HepG2 (cell line): ENCODE measurements at regions not wholly inside any gene's neighbourhood (a gene's known extent, or its start where the extent isn't known, plus 50 kb on each side); places are given as distances from the start of the nearest gene placed in this dataset.

ENCODE experiments used
- KAT8 ChIP-seq: IDR thresholded peaks from 2 replicates; pipeline ENCODE4 v1.6.1; 2016; ENCODE audit warnings: missing genetic modification reagents, missing compliant biosample characterization
- POLR2AphosphoS5 ChIP-seq: IDR thresholded peaks from 2 replicates; pipeline ENCODE4 v1.6.1; 2012; ENCODE audit warnings: low read depth, low read length
- RAD21 ChIP-seq: fragments of 450-650 bp; formaldehyde crosslinking; IDR thresholded peaks from 2 replicates; pipeline ENCODE4 v1.5.0; 2020; ENCODE audit warnings: mild to moderate bottlenecking
- STAT5B ChIP-seq: sonication (generic); formaldehyde crosslinking; IDR thresholded peaks from 2 replicates; pipeline ENCODE4 v1.4.0; 2020; ENCODE audit warnings: missing genetic modification reagents
- ZNF263 ChIP-seq: sonication (generic); formaldehyde crosslinking; IDR thresholded peaks from 2 replicates; pipeline ENCODE4 v1.4.0; 2020; ENCODE audit warnings: missing genetic modification reagents
- ZNF350 ChIP-seq: sonication (generic); formaldehyde crosslinking; IDR thresholded peaks from 2 replicates; pipeline ENCODE4 v1.4.0; 2020; ENCODE audit warnings: mild to moderate bottlenecking, low read depth, missing genetic modification reagents, borderline replicate concordance
- ZNF430 ChIP-seq: sonication (generic); formaldehyde crosslinking; IDR thresholded peaks from 2 replicates; pipeline ENCODE4 v1.9.0; 2021; ENCODE audit warnings: mild to moderate bottlenecking, missing genetic modification reagents
- ZNF652 ChIP-seq: IDR thresholded peaks from 2 replicates; pipeline ENCODE4 v1.6.1; 2016; ENCODE audit warnings: low read depth, borderline replicate concordance
- TF ChIP-seq, protein P1 (sequence below): sonication (generic); formaldehyde crosslinking; IDR thresholded peaks from 2 replicates; pipeline ENCODE4 v1.4.0; 2020; ENCODE audit warnings: missing genetic modification reagents
- TF ChIP-seq, protein P2 (sequence below): sonication (generic); formaldehyde crosslinking; IDR thresholded peaks from 2 replicates; pipeline ENCODE4 v1.5.0; 2020; ENCODE audit warnings: mild to moderate bottlenecking, missing genetic modification reagents, moderate library complexity
- TF ChIP-seq, protein P3 (sequence below): sonication (generic); formaldehyde crosslinking; IDR thresholded peaks from 2 replicates; pipeline ENCODE4 v1.4.0; 2020; ENCODE audit warnings: missing genetic modification reagents, borderline replicate concordance
- TF ChIP-seq, protein P4 (sequence below): sonication (generic); formaldehyde crosslinking; conservative IDR thresholded peaks from 2 replicates; pipeline ENCODE4 v1.8.0; 2022; ENCODE audit warnings: missing genetic modification reagents

DNA sequence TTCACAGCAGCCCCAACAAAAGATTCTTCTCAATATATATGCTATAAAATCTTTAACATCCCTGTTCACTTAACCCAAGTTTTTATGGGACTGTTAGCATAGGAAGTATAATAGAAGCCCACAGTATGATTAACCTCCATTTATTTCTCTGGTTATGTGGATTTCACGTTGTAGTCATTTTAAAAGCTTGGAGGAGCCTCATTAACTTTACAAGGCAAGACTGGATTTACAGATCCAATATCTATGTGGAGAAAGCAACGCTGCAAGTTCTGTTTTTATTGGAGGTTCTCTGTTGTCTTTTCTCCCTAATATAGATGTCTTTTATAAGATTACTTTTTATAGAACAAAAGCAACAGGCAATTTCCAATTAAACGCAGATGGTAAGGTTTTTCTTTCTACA lies 114.9 kb upstream of the SYT4 start:
- TF ChIP-seq RAD21 (CRISPR knock-in tag): no peak
- TF ChIP-seq STAT5B (CRISPR knock-in tag): no peak
- no peak for TF ChIP-seq POLR2AphosphoS5
- TF ChIP-seq, protein P1, sequence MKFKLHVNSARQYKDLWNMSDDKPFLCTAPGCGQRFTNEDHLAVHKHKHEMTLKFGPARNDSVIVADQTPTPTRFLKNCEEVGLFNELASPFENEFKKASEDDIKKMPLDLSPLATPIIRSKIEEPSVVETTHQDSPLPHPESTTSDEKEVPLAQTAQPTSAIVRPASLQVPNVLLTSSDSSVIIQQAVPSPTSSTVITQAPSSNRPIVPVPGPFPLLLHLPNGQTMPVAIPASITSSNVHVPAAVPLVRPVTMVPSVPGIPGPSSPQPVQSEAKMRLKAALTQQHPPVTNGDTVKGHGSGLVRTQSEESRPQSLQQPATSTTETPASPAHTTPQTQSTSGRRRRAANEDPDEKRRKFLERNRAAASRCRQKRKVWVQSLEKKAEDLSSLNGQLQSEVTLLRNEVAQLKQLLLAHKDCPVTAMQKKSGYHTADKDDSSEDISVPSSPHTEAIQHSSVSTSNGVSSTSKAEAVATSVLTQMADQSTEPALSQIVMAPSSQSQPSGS (CRISPR knock-in tag): no peak
- TF ChIP-seq ZNF652 (CRISPR knock-in tag): no peak
- TF ChIP-seq, protein P2, sequence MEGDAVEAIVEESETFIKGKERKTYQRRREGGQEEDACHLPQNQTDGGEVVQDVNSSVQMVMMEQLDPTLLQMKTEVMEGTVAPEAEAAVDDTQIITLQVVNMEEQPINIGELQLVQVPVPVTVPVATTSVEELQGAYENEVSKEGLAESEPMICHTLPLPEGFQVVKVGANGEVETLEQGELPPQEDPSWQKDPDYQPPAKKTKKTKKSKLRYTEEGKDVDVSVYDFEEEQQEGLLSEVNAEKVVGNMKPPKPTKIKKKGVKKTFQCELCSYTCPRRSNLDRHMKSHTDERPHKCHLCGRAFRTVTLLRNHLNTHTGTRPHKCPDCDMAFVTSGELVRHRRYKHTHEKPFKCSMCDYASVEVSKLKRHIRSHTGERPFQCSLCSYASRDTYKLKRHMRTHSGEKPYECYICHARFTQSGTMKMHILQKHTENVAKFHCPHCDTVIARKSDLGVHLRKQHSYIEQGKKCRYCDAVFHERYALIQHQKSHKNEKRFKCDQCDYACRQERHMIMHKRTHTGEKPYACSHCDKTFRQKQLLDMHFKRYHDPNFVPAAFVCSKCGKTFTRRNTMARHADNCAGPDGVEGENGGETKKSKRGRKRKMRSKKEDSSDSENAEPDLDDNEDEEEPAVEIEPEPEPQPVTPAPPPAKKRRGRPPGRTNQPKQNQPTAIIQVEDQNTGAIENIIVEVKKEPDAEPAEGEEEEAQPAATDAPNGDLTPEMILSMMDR (CRISPR knock-in tag): no peak
- TF ChIP-seq KAT8: no peak
- TF ChIP-seq, protein P3, sequence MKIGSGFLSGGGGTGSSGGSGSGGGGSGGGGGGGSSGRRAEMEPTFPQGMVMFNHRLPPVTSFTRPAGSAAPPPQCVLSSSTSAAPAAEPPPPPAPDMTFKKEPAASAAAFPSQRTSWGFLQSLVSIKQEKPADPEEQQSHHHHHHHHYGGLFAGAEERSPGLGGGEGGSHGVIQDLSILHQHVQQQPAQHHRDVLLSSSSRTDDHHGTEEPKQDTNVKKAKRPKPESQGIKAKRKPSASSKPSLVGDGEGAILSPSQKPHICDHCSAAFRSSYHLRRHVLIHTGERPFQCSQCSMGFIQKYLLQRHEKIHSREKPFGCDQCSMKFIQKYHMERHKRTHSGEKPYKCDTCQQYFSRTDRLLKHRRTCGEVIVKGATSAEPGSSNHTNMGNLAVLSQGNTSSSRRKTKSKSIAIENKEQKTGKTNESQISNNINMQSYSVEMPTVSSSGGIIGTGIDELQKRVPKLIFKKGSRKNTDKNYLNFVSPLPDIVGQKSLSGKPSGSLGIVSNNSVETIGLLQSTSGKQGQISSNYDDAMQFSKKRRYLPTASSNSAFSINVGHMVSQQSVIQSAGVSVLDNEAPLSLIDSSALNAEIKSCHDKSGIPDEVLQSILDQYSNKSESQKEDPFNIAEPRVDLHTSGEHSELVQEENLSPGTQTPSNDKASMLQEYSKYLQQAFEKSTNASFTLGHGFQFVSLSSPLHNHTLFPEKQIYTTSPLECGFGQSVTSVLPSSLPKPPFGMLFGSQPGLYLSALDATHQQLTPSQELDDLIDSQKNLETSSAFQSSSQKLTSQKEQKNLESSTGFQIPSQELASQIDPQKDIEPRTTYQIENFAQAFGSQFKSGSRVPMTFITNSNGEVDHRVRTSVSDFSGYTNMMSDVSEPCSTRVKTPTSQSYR (CRISPR knock-in tag): no peak
- no peak for TF ChIP-seq ZNF430 (CRISPR knock-in tag)
- no peak for TF ChIP-seq ZNF350 (CRISPR knock-in tag)
- TF ChIP-seq ZNF263: no peak
- TF ChIP-seq, protein P4, sequence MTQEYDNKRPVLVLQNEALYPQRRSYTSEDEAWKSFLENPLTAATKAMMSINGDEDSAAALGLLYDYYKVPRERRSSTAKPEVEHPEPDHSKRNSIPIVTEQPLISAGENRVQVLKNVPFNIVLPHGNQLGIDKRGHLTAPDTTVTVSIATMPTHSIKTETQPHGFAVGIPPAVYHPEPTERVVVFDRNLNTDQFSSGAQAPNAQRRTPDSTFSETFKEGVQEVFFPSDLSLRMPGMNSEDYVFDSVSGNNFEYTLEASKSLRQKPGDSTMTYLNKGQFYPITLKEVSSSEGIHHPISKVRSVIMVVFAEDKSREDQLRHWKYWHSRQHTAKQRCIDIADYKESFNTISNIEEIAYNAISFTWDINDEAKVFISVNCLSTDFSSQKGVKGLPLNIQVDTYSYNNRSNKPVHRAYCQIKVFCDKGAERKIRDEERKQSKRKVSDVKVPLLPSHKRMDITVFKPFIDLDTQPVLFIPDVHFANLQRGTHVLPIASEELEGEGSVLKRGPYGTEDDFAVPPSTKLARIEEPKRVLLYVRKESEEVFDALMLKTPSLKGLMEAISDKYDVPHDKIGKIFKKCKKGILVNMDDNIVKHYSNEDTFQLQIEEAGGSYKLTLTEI (CRISPR knock-in tag): no peak
